Thyroid gland (tissue), 4 donors: ENCODE measurements at regions not wholly inside any gene's neighbourhood (a gene's known extent, or its start where the extent isn't known, plus 50 kb on each side); places are given as distances from the start of the nearest gene placed in this dataset.

ENCODE experiments used
- DNase-seq, 2 donors: peaks; one replicate each; pipeline ENCODE4 v3.0.0-alpha.2; 2019
- H3K27ac ChIP-seq, 3 donors: fragments of 200-600 bp; sonication (generic); 1 replicate in 2 of 3; 2 replicates in 1 of 3; pipeline ENCODE4 v1.5.1; 2016 to 2019; ENCODE audit warnings: mild to moderate bottlenecking in 1 of 3, moderate library complexity in 1 of 3
- H3K27me3 ChIP-seq: fragments of 200-600 bp; sonication (generic); one replicate; pipeline ENCODE4 v1.5.1; 2019
- H3K36me3 ChIP-seq, 2 donors: fragments of 200-600 bp; sonication (generic); one replicate each; pipeline ENCODE4 v1.5.1; 2016 to 2019
- H3K4me1 ChIP-seq, 2 donors: fragments of 200-600 bp; sonication (generic); one replicate each; pipeline ENCODE4 v1.5.1; 2017 to 2019
- H3K4me3 ChIP-seq, 3 donors: fragments of 200-600 bp; sonication (generic); replicated peaks in 1 of 3; 1 replicate in 2 of 3; 2 replicates in 1 of 3; pipeline ENCODE4 v1.5.1; 2016; ENCODE audit warnings: mild to moderate bottlenecking in 1 of 3
- H3K9me3 ChIP-seq: fragments of 200-600 bp; sonication (generic); one replicate; pipeline ENCODE4 v1.5.1; 2017
- CTCF ChIP-seq, 6 experiments: fragments of 200-600 bp in 3 of 6; fragments of 450-650 bp in 3 of 6; sonication (generic) in 3 of 6; IDR thresholded peaks; one replicate each; pipeline ENCODE4 v1.5.1; 2016 to 2019; ENCODE audit warnings: antibody characterized with exemption in 6 of 6, mild to moderate bottlenecking in 2 of 6, inconsistent platforms in 1 of 6, moderate library complexity in 1 of 6
- POLR2A ChIP-seq, 2 donors: fragments of 450-650 bp; IDR thresholded peaks; one replicate each; pipeline ENCODE4 v1.6.1; 2017; ENCODE audit warnings: antibody characterized with exemption in 2 of 2, mild to moderate bottlenecking in 2 of 2, moderate library complexity in 1 of 2
- WGBS, 2 donors: methylation state at CpG; one replicate each; pipeline ENCODE4 v1.1.5; 2017; 5-methylcytosine and 5-hydroxymethylcytosine counted together
- intact Hi-C: fragments of 100-400 bp; cut with DNase I; formaldehyde crosslinking; loops from one replicate; pipeline ENCODE4 v1.15.1; 2023

GRCh38 chr12:83676781-83677295, 990.1 kb downstream of the TMTC2 start:
- DNase-seq, result no peak
- intact Hi-C loops, result no loop called here
- H3K36me3 ChIP-seq, result no peaks in the 10 kb centered on the region
- no peak for TF ChIP-seq CTCF (IDR thresholded peaks at IDR 0.05)
- no peak for TF ChIP-seq POLR2A (IDR thresholded peaks at IDR 0.05)
- H3K9me3 ChIP-seq, result no peaks in the 10 kb centered on the region
- H3K4me1 ChIP-seq, result no peaks in the 10 kb centered on the region
- H3K27ac ChIP-seq, result no peak overlapping the region
- H3K4me3 ChIP-seq, result no peak overlapping the region
- 92 to 98% methylated on average over 5 of the region's 5 CpGs for WGBS, 2 donors
- H3K27me3 ChIP-seq, result no peaks in the 10 kb centered on the region

GRCh38 chr12:83666690-83667089, 980.0 kb downstream of the TMTC2 start:
- H3K4me1 ChIP-seq, result no peaks in the 10 kb centered on the region
- no peaks in the 10 kb centered on the region for H3K36me3 ChIP-seq
- no peak overlapping the region for H3K4me3 ChIP-seq
- H3K27me3 ChIP-seq, result no peaks in the 10 kb centered on the region
- no peak for DNase-seq
- H3K27ac ChIP-seq, result no peak overlapping the region
- 38 to 65% methylated on average over 2 of the region's 2 CpGs for WGBS, 2 donors
- H3K9me3 ChIP-seq, result no peaks in the 10 kb centered on the region
- TF ChIP-seq POLR2A (IDR thresholded peaks at IDR 0.05) (no peak), CTCF (IDR thresholded peaks at IDR 0.05) (no peak)
- intact Hi-C loops, result no loop called here

- TF ChIP-seq CTCF (IDR thresholded peaks at IDR 0.05), result no peak
- no peak for TF ChIP-seq POLR2A (IDR thresholded peaks at IDR 0.05)
- H3K27me3 ChIP-seq, result no peaks in the 10 kb centered on the region
- no peaks in the 10 kb centered on the region for H3K4me1 ChIP-seq
- no peaks in the 10 kb centered on the region for H3K36me3 ChIP-seq
- no peaks in the 10 kb centered on the region for H3K9me3 ChIP-seq
- H3K27ac ChIP-seq, result no peak overlapping the region
- DNase-seq, result no peak
- intact Hi-C loops, result no loop called here
- H3K4me3 ChIP-seq, result no peak overlapping the region
These were observed 979.0 kb downstream of the TMTC2 start for GRCh38 chr12:83665634-83666218.

- Histone ChIP-seq H3K9me3 (no peaks in the 10 kb centered on the region), H3K4me3 (no peak overlapping the region), H3K4me1 (no peaks in the 10 kb centered on the region), H3K27ac (no peak overlapping the region), H3K36me3 (no peaks in the 10 kb centered on the region), H3K27me3 (no peaks in the 10 kb centered on the region)
- DNase-seq, result no peak
- intact Hi-C loops, result no loop called here
- TF ChIP-seq CTCF (IDR thresholded peaks at IDR 0.05) (no peak), POLR2A (IDR thresholded peaks at IDR 0.05) (no peak)
These were observed 977.9 kb downstream of the TMTC2 start for GRCh38 chr12:83664650-83665049.

- TF ChIP-seq POLR2A (IDR thresholded peaks at IDR 0.05) (no peak), CTCF (IDR thresholded peaks at IDR 0.05) (no peak)
- 78% methylated on average over 3 of the region's 3 CpGs for WGBS, 2 donors
These were observed 974.1 kb downstream of the TMTC2 start for GRCh38 chr12:83660727-83661358.

More at GRCh38 chr12:83660727-83661358, 974.1 kb downstream of the TMTC2 start:
- Histone ChIP-seq H3K4me3 (no peak overlapping the region), H3K9me3 (no peaks in the 10 kb centered on the region), H3K4me1 (no peaks in the 10 kb centered on the region), H3K36me3 (no peaks in the 10 kb centered on the region), H3K27me3 (no peaks in the 10 kb centered on the region), H3K27ac (no peak overlapping the region)
- no peak for DNase-seq
- intact Hi-C loops, result no loop called here
